ENCODE measurements at regions not wholly inside any gene's neighbourhood (a gene's known extent, or its start where the extent isn't known, plus 50 kb on each side); places are given as distances from the start of the nearest gene placed in this dataset.

GRCh38 chr7:50937727-50938126 is 155.0 kb upstream of the GRB10 start:
- H3K9me3 ChIP-seq: no peaks in the 10 kb centered on the region
- H3K27ac ChIP-seq: no peak overlapping the region
- 60 to 80% (median 73%) methylated on average over 2 of the region's 2 CpGs for WGBS, 5 donors
- no peaks in the 10 kb centered on the region for H3K27me3 ChIP-seq
- no peak for DNase-seq
- no peaks in the 10 kb centered on the region for H3K4me1 ChIP-seq
- intact Hi-C loops (cut with DNase I; ENCODE audit: low total_unique reads): no loop called here
- no peak overlapping the region for H3K4me3 ChIP-seq
- TF ChIP-seq POLR2A (IDR thresholded peaks at IDR 0.05) (no peak), CTCF (IDR thresholded peaks at IDR 0.05) (no peak), POLR2AphosphoS5 (IDR thresholded peaks at IDR 0.05) (no peak), EP300 (IDR thresholded peaks at IDR 0.05) (no peak)
- no peaks in the 10 kb centered on the region for H3K36me3 ChIP-seq

GRCh38 chr7:50926049-50926448 is 143.4 kb upstream of the GRB10 start:
- H3K9me3 ChIP-seq: peaks cover 0 to 7% (median 0%) of the 10 kb centered on the region in 4 donors
- H3K36me3 ChIP-seq: no peaks in the 10 kb centered on the region
- no peak for DNase-seq
- intact Hi-C loops (cut with DNase I; ENCODE audit: low total_unique reads): no loop called here
- no peak overlapping the region for H3K4me3 ChIP-seq
- H3K27ac ChIP-seq: no peak overlapping the region
- no peaks in the 10 kb centered on the region for H3K4me1 ChIP-seq
- no peak for TF ChIP-seq EP300 (IDR thresholded peaks at IDR 0.05)
- no peak for TF ChIP-seq POLR2AphosphoS5 (IDR thresholded peaks at IDR 0.05)
- no peak for TF ChIP-seq POLR2A (IDR thresholded peaks at IDR 0.05)
- TF ChIP-seq CTCF (IDR thresholded peaks at IDR 0.05): no peak
- H3K27me3 ChIP-seq: no peaks in the 10 kb centered on the region
- 46 to 82% (median 60%) methylated on average over 1 of the region's 1 CpG for WGBS, 5 donors

GRCh38 chr7:50923476-50923875 is 140.8 kb upstream of the GRB10 start:
- H3K4me1 ChIP-seq: no peaks in the 10 kb centered on the region
- H3K27ac ChIP-seq: no peak overlapping the region
- H3K9me3 ChIP-seq: peaks cover 0 to 7% (median 0%) of the 10 kb centered on the region in 4 donors
- no peaks in the 10 kb centered on the region for H3K36me3 ChIP-seq
- no peak for DNase-seq
- no peak overlapping the region for H3K4me3 ChIP-seq
- no peak for TF ChIP-seq POLR2A (IDR thresholded peaks at IDR 0.05)
- intact Hi-C loops (cut with DNase I; ENCODE audit: low total_unique reads): no loop called here
- 31 to 41% (median 33%) methylated on average over 4 of the region's 4 CpGs for WGBS, 5 donors
- no peaks in the 10 kb centered on the region for H3K27me3 ChIP-seq

- Histone ChIP-seq H3K4me3 (no peak overlapping the region), H3K36me3 (no peaks in the 10 kb centered on the region), H3K27ac (no peak overlapping the region), H3K9me3 (no peaks in the 10 kb centered on the region), H3K27me3 (no peaks in the 10 kb centered on the region), H3K4me1 (no peaks in the 10 kb centered on the region)
- TF ChIP-seq EP300 (IDR thresholded peaks at IDR 0.05) (no peak), CTCF (IDR thresholded peaks at IDR 0.05) (no peak), POLR2A (IDR thresholded peaks at IDR 0.05) (no peak), POLR2AphosphoS5 (IDR thresholded peaks at IDR 0.05) (no peak)
- peak in 1 of 2 donors; percentile 46 for DNase-seq
- intact Hi-C loops (cut with DNase I; ENCODE audit: low total_unique reads): no loop called here
- 39 to 77% (median 52%) methylated on average over 3 to 4 of the region's 4 CpGs for WGBS, 5 donors
Observed at GRCh38 chr7:50921114-50921813, 138.6 kb upstream of the GRB10 start.

- no peak for DNase-seq
- H3K36me3 ChIP-seq: no peaks in the 10 kb centered on the region
- intact Hi-C loops (cut with DNase I; ENCODE audit: low total_unique reads): no loop called here
- no peak for TF ChIP-seq POLR2AphosphoS5 (IDR thresholded peaks at IDR 0.05)
- no peak for TF ChIP-seq EP300 (IDR thresholded peaks at IDR 0.05)
- no peak for TF ChIP-seq CTCF (IDR thresholded peaks at IDR 0.05)
- no peak for TF ChIP-seq POLR2A (IDR thresholded peaks at IDR 0.05)
- H3K4me3 ChIP-seq: no peak overlapping the region
- no peaks in the 10 kb centered on the region for H3K4me1 ChIP-seq
- no peak overlapping the region for H3K27ac ChIP-seq
- WGBS, 5 donors: 66 to 74% (median 70%) methylated on average over 7 of the region's 7 CpGs
- H3K9me3 ChIP-seq: no peaks in the 10 kb centered on the region
- no peaks in the 10 kb centered on the region for H3K27me3 ChIP-seq
Observed at GRCh38 chr7:50920031-50920635, 137.4 kb upstream of the GRB10 start.

Data from stomach (tissue), 8 donors.